ENCODE measurements at regions not wholly inside any gene's neighbourhood (a gene's known extent, or its start where the extent isn't known, plus 50 kb on each side); places are given as distances from the start of the nearest gene placed in this dataset.

GRCh38 chr18:65411061-65411460 lies 339.8 kb upstream of the CDH7 start:
- DNase-seq (ENCODE audit: low read depth in 2 of 2): no peak

- no peak for DNase-seq (ENCODE audit: low read depth in 2 of 2)
Measured at GRCh38 chr18:65409261-65409660, 341.6 kb upstream of the CDH7 start.

GRCh38 chr18:65403534-65403933 lies 347.3 kb upstream of the CDH7 start:
- no peak for DNase-seq (ENCODE audit: low read depth in 2 of 2)

GRCh38 chr18:65399091-65399490 lies 351.7 kb upstream of the CDH7 start:
- DNase-seq (ENCODE audit: low read depth in 2 of 2): no peak

GRCh38 chr18:65398347-65399075 lies 352.3 kb upstream of the CDH7 start:
- DNase-seq (ENCODE audit: low read depth in 2 of 2): no peak

- no peak for DNase-seq (ENCODE audit: low read depth in 2 of 2)
Measured at GRCh38 chr18:65380986-65381385, 369.8 kb upstream of the CDH7 start.

GRCh38 chr18:65380571-65380970 lies 370.2 kb upstream of the CDH7 start:
- DNase-seq (ENCODE audit: low read depth in 2 of 2): no peak

- DNase-seq (ENCODE audit: low read depth in 2 of 2): no peak
Measured at GRCh38 chr18:65372904-65373303, 377.9 kb upstream of the CDH7 start.

- no peak for DNase-seq (ENCODE audit: low read depth in 2 of 2)
Measured at GRCh38 chr18:65365245-65365980, 385.4 kb upstream of the CDH7 start.

GRCh38 chr18:65363911-65364632 lies 386.7 kb upstream of the CDH7 start:
- DNase-seq (ENCODE audit: low read depth in 2 of 2): no peak

- DNase-seq (ENCODE audit: low read depth in 2 of 2): no peak
Measured at GRCh38 chr18:65363011-65363410, 387.8 kb upstream of the CDH7 start.

GRCh38 chr18:65359479-65359878 lies 391.3 kb upstream of the CDH7 start:
- DNase-seq (ENCODE audit: low read depth in 2 of 2): no peak

- DNase-seq (ENCODE audit: low read depth in 2 of 2): no peak
Measured at GRCh38 chr18:65358306-65358705, 392.5 kb upstream of the CDH7 start.

- no peak for DNase-seq (ENCODE audit: low read depth in 2 of 2)
Measured at GRCh38 chr18:65352186-65352585, 398.6 kb upstream of the CDH7 start.

GRCh38 chr18:65349635-65350034 lies 401.2 kb upstream of the CDH7 start:
- no peak for DNase-seq (ENCODE audit: low read depth in 2 of 2)

GRCh38 chr18:65347446-65347845 lies 403.4 kb upstream of the CDH7 start:
- DNase-seq (ENCODE audit: low read depth in 2 of 2): no peak

GRCh38 chr18:65346086-65346485 lies 404.7 kb upstream of the CDH7 start:
- no peak for DNase-seq (ENCODE audit: low read depth in 2 of 2)

- DNase-seq (ENCODE audit: low read depth in 2 of 2): no peak
Measured at GRCh38 chr18:65343571-65343970, 407.2 kb upstream of the CDH7 start.

- no peak for DNase-seq (ENCODE audit: low read depth in 2 of 2)
Measured at GRCh38 chr18:65336411-65336810, 414.4 kb upstream of the CDH7 start.

- no peak for DNase-seq (ENCODE audit: low read depth in 2 of 2)
Measured at GRCh38 chr18:65329010-65329409, 421.8 kb upstream of the CDH7 start.

GRCh38 chr18:65326805-65327204 lies 424.0 kb upstream of the CDH7 start:
- DNase-seq (ENCODE audit: low read depth in 2 of 2): no peak

GRCh38 chr18:65322895-65323294 lies 427.9 kb upstream of the CDH7 start:
- no peak for DNase-seq (ENCODE audit: low read depth in 2 of 2)

GRCh38 chr18:65298422-65298821 lies 452.4 kb upstream of the CDH7 start:
- DNase-seq (ENCODE audit: low read depth in 2 of 2): no peak
